Ishikawa (cell line): ENCODE measurements at regions not wholly inside any gene's neighbourhood (a gene's known extent, or its start where the extent isn't known, plus 50 kb on each side); places are given as distances from the start of the nearest gene placed in this dataset.

Experiments used
- CEBPB ChIP-seq: IDR thresholded peaks from 2 replicates; pipeline ENCODE4 v1.6.1; 2012
- CREB1 ChIP-seq: IDR thresholded peaks from 2 replicates; pipeline ENCODE4 v1.6.1; 2012; ENCODE audit warnings: low read depth
- EGR1 ChIP-seq: IDR thresholded peaks from 2 replicates; pipeline ENCODE4 v1.6.1; 2012
- EP300 ChIP-seq: IDR thresholded peaks from 2 replicates; pipeline ENCODE4 v1.6.1; 2012; ENCODE audit warnings: borderline replicate concordance
- FOXM1 ChIP-seq: IDR thresholded peaks from 2 replicates; pipeline ENCODE4 v1.6.1; 2012; ENCODE audit warnings: low read depth, borderline replicate concordance
- MAX ChIP-seq: IDR thresholded peaks from 2 replicates; pipeline ENCODE4 v1.6.1; 2012
- NFIC ChIP-seq: IDR thresholded peaks from 2 replicates; pipeline ENCODE4 v1.6.1; 2012
- RAD21 ChIP-seq: IDR thresholded peaks from 2 replicates; pipeline ENCODE4 v1.6.1; 2012; ENCODE audit warnings: low read depth
- TAF1 ChIP-seq: IDR thresholded peaks from 2 replicates; pipeline ENCODE4 v1.6.1; 2012; ENCODE audit warnings: low read depth, mild to moderate bottlenecking
- TCF12 ChIP-seq: IDR thresholded peaks from 2 replicates; pipeline ENCODE4 v1.6.1; 2012; ENCODE audit warnings: low read depth
- TEAD4 ChIP-seq: IDR thresholded peaks from 2 replicates; pipeline ENCODE4 v1.6.1; 2012
- USF1 ChIP-seq: IDR thresholded peaks from 2 replicates; pipeline ENCODE4 v1.6.1; 2012
- YY1 ChIP-seq: IDR thresholded peaks from 2 replicates; pipeline ENCODE4 v1.6.1; 2012; ENCODE audit warnings: low read depth
- ZBTB7A ChIP-seq: IDR thresholded peaks from 2 replicates; pipeline ENCODE4 v1.6.1; 2012; ENCODE audit warnings: low read depth
- TF ChIP-seq, protein P1 (sequence below): IDR thresholded peaks from 2 replicates; pipeline ENCODE4 v1.6.1; 2012; ENCODE audit warnings: low read depth, mild to moderate bottlenecking

- no peak for TF ChIP-seq FOXM1
- TF ChIP-seq CREB1 = no peak
- TF ChIP-seq USF1 = no peak
- TF ChIP-seq YY1 = no peak
- no peak for TF ChIP-seq ZBTB7A
- no peak for TF ChIP-seq MAX
- TF ChIP-seq CEBPB = no peak
- TF ChIP-seq, protein P1, sequence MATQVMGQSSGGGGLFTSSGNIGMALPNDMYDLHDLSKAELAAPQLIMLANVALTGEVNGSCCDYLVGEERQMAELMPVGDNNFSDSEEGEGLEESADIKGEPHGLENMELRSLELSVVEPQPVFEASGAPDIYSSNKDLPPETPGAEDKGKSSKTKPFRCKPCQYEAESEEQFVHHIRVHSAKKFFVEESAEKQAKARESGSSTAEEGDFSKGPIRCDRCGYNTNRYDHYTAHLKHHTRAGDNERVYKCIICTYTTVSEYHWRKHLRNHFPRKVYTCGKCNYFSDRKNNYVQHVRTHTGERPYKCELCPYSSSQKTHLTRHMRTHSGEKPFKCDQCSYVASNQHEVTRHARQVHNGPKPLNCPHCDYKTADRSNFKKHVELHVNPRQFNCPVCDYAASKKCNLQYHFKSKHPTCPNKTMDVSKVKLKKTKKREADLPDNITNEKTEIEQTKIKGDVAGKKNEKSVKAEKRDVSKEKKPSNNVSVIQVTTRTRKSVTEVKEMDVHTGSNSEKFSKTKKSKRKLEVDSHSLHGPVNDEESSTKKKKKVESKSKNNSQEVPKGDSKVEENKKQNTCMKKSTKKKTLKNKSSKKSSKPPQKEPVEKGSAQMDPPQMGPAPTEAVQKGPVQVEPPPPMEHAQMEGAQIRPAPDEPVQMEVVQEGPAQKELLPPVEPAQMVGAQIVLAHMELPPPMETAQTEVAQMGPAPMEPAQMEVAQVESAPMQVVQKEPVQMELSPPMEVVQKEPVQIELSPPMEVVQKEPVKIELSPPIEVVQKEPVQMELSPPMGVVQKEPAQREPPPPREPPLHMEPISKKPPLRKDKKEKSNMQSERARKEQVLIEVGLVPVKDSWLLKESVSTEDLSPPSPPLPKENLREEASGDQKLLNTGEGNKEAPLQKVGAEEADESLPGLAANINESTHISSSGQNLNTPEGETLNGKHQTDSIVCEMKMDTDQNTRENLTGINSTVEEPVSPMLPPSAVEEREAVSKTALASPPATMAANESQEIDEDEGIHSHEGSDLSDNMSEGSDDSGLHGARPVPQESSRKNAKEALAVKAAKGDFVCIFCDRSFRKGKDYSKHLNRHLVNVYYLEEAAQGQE = no peak
- TF ChIP-seq EGR1 = no peak
- no peak for TF ChIP-seq TAF1
- TF ChIP-seq NFIC = no peak
- no peak for TF ChIP-seq TEAD4
- no peak for TF ChIP-seq RAD21
These were observed 246.7 kb downstream of the PCDH17 start for GRCh38 chr13:57878291-57878690.

DNA sequence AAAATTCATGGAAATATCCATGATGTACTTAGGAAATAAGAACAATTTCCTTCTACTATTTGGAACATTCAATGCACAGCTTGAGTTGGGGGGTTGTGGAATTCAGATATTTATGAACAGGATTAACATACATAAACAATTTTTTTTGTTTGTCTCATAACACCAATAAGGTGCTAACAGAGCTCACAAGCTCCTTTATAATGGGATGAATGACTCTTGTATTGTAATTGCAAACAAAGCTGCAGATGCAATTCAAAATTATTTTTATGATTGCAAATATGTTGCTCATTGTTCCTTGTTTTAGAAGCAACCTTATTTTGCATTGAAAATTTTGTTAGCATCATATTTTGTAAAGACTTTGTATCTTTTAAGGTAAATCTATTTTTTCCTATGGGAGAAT lies 265.7 kb downstream of the PCDH17 start:
- TF ChIP-seq TCF12 = no peak
- TF ChIP-seq, protein P1 = no peak
- TF ChIP-seq TEAD4 = no peak
- TF ChIP-seq TAF1 = no peak
- no peak for TF ChIP-seq ZBTB7A
- TF ChIP-seq RAD21 = no peak
- no peak for TF ChIP-seq EP300
- no peak for TF ChIP-seq CREB1
- TF ChIP-seq USF1 = no peak
- no peak for TF ChIP-seq NFIC
- TF ChIP-seq CEBPB = no peak
- no peak for TF ChIP-seq MAX

DNA sequence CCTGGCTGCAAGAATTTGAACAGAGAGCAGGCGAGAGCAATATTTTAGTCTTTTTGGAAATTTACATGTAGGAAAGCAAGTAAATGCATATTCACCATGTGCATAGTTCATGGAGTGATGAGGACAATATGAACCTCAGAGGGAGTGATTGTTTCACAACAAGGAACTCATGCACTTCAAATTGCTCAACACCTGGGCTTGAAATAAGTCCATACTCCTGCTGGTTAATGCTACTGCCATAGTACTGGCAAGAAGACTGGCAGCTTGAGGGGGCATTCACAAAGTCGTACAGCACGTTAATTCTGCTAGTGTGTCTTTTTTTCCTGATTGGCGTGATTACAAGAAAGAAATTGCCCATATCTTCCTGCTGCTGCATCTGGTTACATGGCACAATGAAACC lies 267.6 kb downstream of the PCDH17 start:
- TF ChIP-seq YY1 (no peak), MAX (no peak), CEBPB (no peak)
- TF ChIP-seq, protein P1 = no peak

- no peak for TF ChIP-seq MAX
- TF ChIP-seq CEBPB = no peak
- no peak for TF ChIP-seq NFIC
- TF ChIP-seq CREB1 = no peak
- TF ChIP-seq TCF12 = no peak
- TF ChIP-seq TEAD4 = no peak
- TF ChIP-seq USF1 = no peak
- TF ChIP-seq FOXM1 = no peak
- TF ChIP-seq EGR1 = no peak
- no peak for TF ChIP-seq YY1
- TF ChIP-seq, protein P1 = no peak
- TF ChIP-seq ZBTB7A = no peak
These were observed 286.5 kb downstream of the PCDH17 start for GRCh38 chr13:57918086-57918485.
